GM23338 (cell line): ENCODE measurements at regions not wholly inside any gene's neighbourhood (a gene's known extent, or its start where the extent isn't known, plus 50 kb on each side); places are given as distances from the start of the nearest gene placed in this dataset.

Experiments used
- ATAC-seq: fragments of 200-7000 bp; cut with Tn5 transposase; 3 replicates; pipeline ENCODE4 v1.9.1; 2020
- DNase-seq: peaks from one replicate; pipeline ENCODE4 v3.0.0-alpha.2; 2015; ENCODE audit warnings: low spot score
- H2AFZ ChIP-seq: fragments of 200-600 bp; sonication (generic); 2 replicates; pipeline ENCODE4 v1.8.0; 2016; ENCODE audit warnings: antibody characterized with exemption, mild to moderate bottlenecking, moderate library complexity
- H3F3A ChIP-seq: fragments of 200-600 bp; sonication (generic); replicated peaks from 2 replicates; pipeline ENCODE4 v1.8.0; 2017; ENCODE audit warnings: antibody characterized with exemption, mixed run types, low read depth
- H3K27ac ChIP-seq: fragments of 200-600 bp; sonication (generic); 2 replicates; pipeline ENCODE4 v1.6.1; 2016; ENCODE audit warnings: low read depth
- H3K27me3 ChIP-seq: fragments of 200-600 bp; sonication (generic); 2 replicates; pipeline ENCODE4 v1.8.0; 2016; ENCODE audit warnings: mild to moderate bottlenecking, mixed run types, moderate library complexity; ENCODE audit not compliant: insufficient read depth
- H3K36me3 ChIP-seq: fragments of 200-600 bp; sonication (generic); 2 replicates; pipeline ENCODE4 v1.8.0; 2016; ENCODE audit warnings: mild to moderate bottlenecking; ENCODE audit not compliant: insufficient read depth
- H3K4me1 ChIP-seq: fragments of 200-600 bp; sonication (generic); 2 replicates; pipeline ENCODE4 v1.8.0; 2016; ENCODE audit warnings: mild to moderate bottlenecking, moderate library complexity; ENCODE audit not compliant: insufficient read depth
- H3K4me2 ChIP-seq: fragments of 200-600 bp; sonication (generic); 2 replicates; pipeline ENCODE4 v1.7.1; 2017; ENCODE audit warnings: mixed run types
- H3K4me3 ChIP-seq: fragments of 200-600 bp; sonication (generic); 2 replicates; pipeline ENCODE4 v1.6.1; 2016; ENCODE audit warnings: mixed run types
- H3K79me2 ChIP-seq: fragments of 200-600 bp; sonication (generic); replicated peaks from 2 replicates; pipeline ENCODE4 v1.8.0; 2017; ENCODE audit warnings: mild to moderate bottlenecking; ENCODE audit not compliant: insufficient read depth
- H3K9me2 ChIP-seq: fragments of 200-600 bp; sonication (generic); 2 replicates; pipeline ENCODE4 v1.8.0; 2017; ENCODE audit not compliant: insufficient read depth
- H4K20me1 ChIP-seq: fragments of 200-600 bp; sonication (generic); replicated peaks from 2 replicates; pipeline ENCODE4 v1.8.0; 2017; ENCODE audit warnings: mild to moderate bottlenecking; ENCODE audit not compliant: insufficient read depth
- H3K27ac Mint-ChIP-seq: 2 replicates; pipeline ENCODE4 v1.8.0; 2020; ENCODE audit warnings: inconsistent platforms, mild to moderate bottlenecking, moderate library complexity, mixed read lengths
- H3K27me3 Mint-ChIP-seq: 3 replicates; pipeline ENCODE4 v1.8.0; 2022; ENCODE audit warnings: low read depth, mild to moderate bottlenecking, moderate library complexity, mixed read lengths, inconsistent platforms; ENCODE audit not compliant: insufficient read depth, poor library complexity
- H3K36me3 Mint-ChIP-seq: 3 replicates; pipeline ENCODE4 v1.8.0; 2021; ENCODE audit warnings: low read depth, mild to moderate bottlenecking, inconsistent platforms, moderate library complexity, mixed read lengths
- H3K4me1 Mint-ChIP-seq: 3 replicates; pipeline ENCODE4 v1.8.0; 2020; ENCODE audit warnings: mild to moderate bottlenecking, inconsistent platforms, mixed read lengths
- H3K4me3 Mint-ChIP-seq: 3 replicates; pipeline ENCODE4 v1.8.0; 2021; ENCODE audit warnings: moderate library complexity, mild to moderate bottlenecking, inconsistent platforms, mixed read lengths
- H3K9me3 Mint-ChIP-seq: 3 replicates; pipeline ENCODE4 v1.8.0; 2020; ENCODE audit warnings: moderate library complexity, mild to moderate bottlenecking, inconsistent platforms, mixed read lengths
- CREB1 ChIP-seq: fragments of 250-450 bp; sonication (Bioruptor Pico); IDR thresholded peaks from 2 replicates; pipeline ENCODE4 v1.5.0; 2020; ENCODE audit warnings: low read depth, mild to moderate bottlenecking, moderate library complexity
- CTCF ChIP-seq, 2 experiments: fragments of 200-600 bp in 1 of 2; sonication (generic) in 1 of 2; conservative IDR thresholded peaks; 2 replicates each; pipeline versions ENCODE4 v1.5.1 to v1.6.1; 2016 to 2017; ENCODE audit warnings: antibody characterized with exemption in 2 of 2, low read depth in 2 of 2, mild to moderate bottlenecking in 2 of 2, moderate library complexity in 1 of 2
- ETS1 ChIP-seq: IDR thresholded peaks from 2 replicates; pipeline ENCODE4 v1.6.1; 2016; ENCODE audit warnings: antibody characterized with exemption
- EZH2 ChIP-seq: fragments of 200-600 bp; sonication (generic); IDR thresholded peaks from one replicate; pipeline ENCODE4 v1.8.0; 2017; ENCODE audit warnings: antibody characterized with exemption, mild to moderate bottlenecking, low read depth; ENCODE audit not compliant: unreplicated experiment
- EZH2phosphoT487 ChIP-seq: fragments of 200-600 bp; sonication (generic); IDR thresholded peaks from one replicate; pipeline ENCODE4 v1.8.1; 2018; ENCODE audit warnings: antibody characterized with exemption; ENCODE audit not compliant: unreplicated experiment
- JUNB ChIP-seq: IDR thresholded peaks from one replicate; pipeline ENCODE4 v1.6.1; 2016; ENCODE audit warnings: antibody characterized with exemption; ENCODE audit not compliant: unreplicated experiment
- NANOG ChIP-seq: IDR thresholded peaks from 2 replicates; pipeline ENCODE4 v1.6.1; 2016; ENCODE audit warnings: antibody characterized with exemption, borderline replicate concordance
- POLR2AphosphoS5 ChIP-seq: IDR thresholded peaks from 2 replicates; pipeline ENCODE4 v1.6.1; 2016; ENCODE audit warnings: antibody characterized with exemption, low read depth
- REST ChIP-seq: IDR thresholded peaks from one replicate; pipeline ENCODE4 v1.6.1; 2018; ENCODE audit warnings: antibody characterized with exemption; ENCODE audit not compliant: unreplicated experiment
- STAT1 ChIP-seq: IDR thresholded peaks from one replicate; pipeline ENCODE4 v1.6.1; 2016; ENCODE audit warnings: antibody characterized with exemption; ENCODE audit not compliant: unreplicated experiment
- ZNF114 ChIP-seq: fragments of 250-450 bp; sonication (Bioruptor Pico); IDR thresholded peaks from 2 replicates; pipeline ENCODE4 v1.5.0; 2020; ENCODE audit warnings: mild to moderate bottlenecking, moderate library complexity
- ZNF331 ChIP-seq: fragments of 250-450 bp; sonication (Bioruptor Pico); IDR thresholded peaks from 2 replicates; pipeline ENCODE4 v1.5.0; 2020; ENCODE audit warnings: low read depth, mild to moderate bottlenecking, moderate library complexity
- ZNF462 ChIP-seq: fragments of 250-450 bp; sonication (Bioruptor Pico); IDR thresholded peaks from 2 replicates; pipeline ENCODE4 v1.5.0; 2020; ENCODE audit warnings: mild to moderate bottlenecking, moderate library complexity

GRCh38 chr2:164213916-164214315, 407.4 kb downstream of the GRB14 start:
- no peak for TF ChIP-seq EZH2
- no peak for TF ChIP-seq REST
- TF ChIP-seq JUNB: no peak
- no peak for TF ChIP-seq ZNF462 (CRISPR knock-in tag)
- TF ChIP-seq ETS1: no peak
- TF ChIP-seq ZNF114 (CRISPR knock-in tag): no peak
- TF ChIP-seq POLR2AphosphoS5: no peak
- TF ChIP-seq ZNF331: no peak
- TF ChIP-seq CREB1: no peak
- no peak for TF ChIP-seq EZH2phosphoT487
- TF ChIP-seq NANOG: no peak
- TF ChIP-seq CTCF (conservative IDR thresholded peaks at IDR 0.05; ENCODE audit: low read depth in 2 of 2): no peak
- TF ChIP-seq STAT1: no peak
- H3K4me2 ChIP-seq: peak overlapping the region; percentile 9; the same call in 1 of the 2 replicates
- H3F3A ChIP-seq: no peaks in the 10 kb centered on the region
- peaks cover 17% of the 10 kb centered on the region; the same call in 1 of the 2 replicates for H3K4me1 ChIP-seq
- H3K27me3 Mint-ChIP-seq: no peaks in the 10 kb centered on the region
- H3K9me2 ChIP-seq: peaks cover 4% of the 10 kb centered on the region; the same call in 1 of the 2 replicates
- H3K27me3 ChIP-seq: no peaks in the 10 kb centered on the region
- H2AFZ ChIP-seq: no peak overlapping the region
- DNase-seq: no peak
- ATAC-seq: no peak
- no peak overlapping the region; the same call in 1 of the 2 replicates for H3K27ac Mint-ChIP-seq
- no peak overlapping the region for H3K4me3 ChIP-seq
- H3K4me3 Mint-ChIP-seq: no peak overlapping the region
- peaks cover 4% of the 10 kb centered on the region; the same call in 2 of the 3 replicates for H3K36me3 Mint-ChIP-seq
- peak overlapping the region; percentile 51 for H3K27ac ChIP-seq
- H3K79me2 ChIP-seq: no peaks in the 10 kb centered on the region
- peaks cover 23% of the 10 kb centered on the region for H3K4me1 Mint-ChIP-seq
- H4K20me1 ChIP-seq: no peaks in the 10 kb centered on the region
- H3K36me3 ChIP-seq: no peaks in the 10 kb centered on the region
- H3K9me3 Mint-ChIP-seq: no peaks in the 10 kb centered on the region; the same call in 1 of the 3 replicates
